T-helper 1 cell (primary cell): ENCODE measurements at regions not wholly inside any gene's neighbourhood (a gene's known extent, or its start where the extent isn't known, plus 50 kb on each side); places are given as distances from the start of the nearest gene placed in this dataset.

Source experiments
- DNase-seq, 5 donors: peaks; one replicate each; pipeline ENCODE4 v3.0.0-alpha.2; 2012 to 2020

DNA sequence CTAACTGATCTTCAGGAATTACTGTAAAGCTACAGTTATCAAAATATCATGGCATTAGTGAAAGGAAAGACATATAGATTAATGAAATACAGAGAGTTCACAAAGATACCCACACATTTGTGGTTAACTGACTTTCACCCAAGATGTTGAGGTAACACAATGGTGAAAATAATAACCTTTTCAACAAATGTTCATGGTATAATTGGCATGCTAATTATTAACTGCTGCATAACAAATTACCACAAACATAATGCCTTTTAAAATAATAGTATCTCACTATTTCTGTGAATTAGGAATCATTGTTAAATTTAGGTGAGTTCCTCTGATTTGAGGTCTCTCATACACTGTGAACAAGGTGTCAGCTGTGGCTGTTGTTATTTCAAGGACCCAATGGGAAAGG is 1493.1 kb upstream of the ACVR2A start:
- no peak for DNase-seq

DNA sequence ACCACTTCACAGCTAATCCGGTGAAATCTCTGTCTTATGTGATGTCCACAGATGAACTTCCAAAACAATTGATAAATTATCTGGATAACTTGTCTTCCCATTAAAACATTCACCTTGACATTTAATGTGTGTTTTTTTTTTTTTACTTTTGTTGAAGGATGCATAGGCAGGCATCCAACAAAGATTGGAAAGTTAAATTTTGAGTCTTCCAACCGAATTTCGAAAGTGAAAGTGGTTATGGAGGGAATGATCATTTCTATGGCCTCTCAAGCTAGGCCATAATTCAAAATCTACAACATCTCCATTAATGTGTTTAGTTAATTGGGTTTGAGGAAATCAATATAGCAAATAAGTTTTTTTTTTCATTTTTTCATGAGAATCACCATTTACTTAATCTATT is 1495.5 kb upstream of the ACVR2A start:
- no peak for DNase-seq

DNA sequence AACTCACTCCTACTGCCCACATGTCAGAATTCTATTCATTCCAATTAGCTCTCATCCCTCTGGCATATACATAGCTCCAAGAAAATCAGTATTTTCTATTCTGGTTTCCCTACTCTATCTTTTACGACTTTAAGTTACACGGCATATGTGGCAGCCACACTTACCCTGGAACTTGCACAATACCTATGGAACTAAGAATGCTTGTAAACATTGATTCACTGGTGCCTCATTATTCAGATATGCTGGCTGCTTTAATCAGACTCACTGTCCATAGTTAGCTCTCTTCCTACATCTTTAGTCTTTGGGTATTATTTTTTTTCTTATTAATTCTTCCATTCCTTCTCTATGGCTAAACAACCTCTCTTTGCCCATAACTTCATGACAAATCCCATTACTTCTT is 1519.9 kb upstream of the ACVR2A start:
- no peak for DNase-seq

DNA sequence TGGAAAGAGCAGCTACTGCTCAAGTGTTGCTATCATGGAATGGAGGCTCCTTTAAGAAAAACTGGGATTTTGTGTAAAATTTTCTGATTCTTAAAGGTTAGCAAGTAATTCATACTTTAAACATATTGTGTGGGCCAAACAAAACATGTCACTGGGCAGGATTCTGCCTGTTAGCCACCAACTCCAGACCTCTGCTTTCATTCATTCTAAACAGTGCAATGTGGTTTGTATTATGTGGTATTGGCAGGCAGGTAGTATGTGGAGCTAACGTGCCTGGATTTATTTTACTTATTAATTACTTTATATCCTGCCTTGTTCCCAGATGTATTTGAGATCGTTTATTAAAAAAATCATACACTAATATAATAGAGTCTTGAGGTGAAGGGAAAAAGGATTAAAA is 1521.3 kb upstream of the ACVR2A start:
- no peak for DNase-seq

DNA sequence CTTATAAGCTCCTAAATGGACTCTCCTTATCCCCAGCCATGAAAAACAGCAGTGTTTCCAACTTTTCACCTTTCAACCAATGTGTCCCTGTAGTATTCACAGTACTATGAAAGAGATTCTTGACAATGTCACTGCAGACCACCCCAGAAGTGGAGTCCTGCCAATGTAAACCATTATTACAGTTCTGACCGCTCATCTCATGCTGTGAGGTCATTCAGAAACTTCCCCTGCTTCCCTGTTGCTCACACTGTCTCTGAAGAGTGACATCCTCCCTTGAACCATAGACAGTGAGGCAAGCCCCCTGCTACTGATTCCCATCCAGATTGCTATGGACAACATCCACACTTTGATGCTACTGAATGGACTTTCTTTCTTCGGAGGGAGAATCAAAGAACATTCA is 1523.7 kb upstream of the ACVR2A start:
- DNase-seq: no peak

DNA sequence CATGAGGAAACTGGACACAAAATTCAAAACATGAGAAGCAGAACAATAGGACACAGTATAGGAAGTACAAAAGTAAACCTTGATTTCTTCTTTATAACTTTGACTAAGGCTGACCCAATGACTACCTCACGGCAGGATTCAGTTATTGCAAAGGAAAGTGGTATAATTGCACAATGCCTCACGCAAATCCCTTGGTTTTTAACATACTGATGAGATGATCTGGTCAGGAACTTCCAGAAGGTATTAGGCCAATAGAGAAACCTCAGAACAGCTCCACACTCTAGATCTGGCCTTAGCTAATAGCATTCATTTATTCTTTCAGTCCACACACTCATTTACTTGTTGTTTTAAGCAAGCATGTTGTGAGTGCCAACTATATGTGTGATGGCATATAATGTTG is 1526.9 kb upstream of the ACVR2A start:
- DNase-seq: no peak

DNA sequence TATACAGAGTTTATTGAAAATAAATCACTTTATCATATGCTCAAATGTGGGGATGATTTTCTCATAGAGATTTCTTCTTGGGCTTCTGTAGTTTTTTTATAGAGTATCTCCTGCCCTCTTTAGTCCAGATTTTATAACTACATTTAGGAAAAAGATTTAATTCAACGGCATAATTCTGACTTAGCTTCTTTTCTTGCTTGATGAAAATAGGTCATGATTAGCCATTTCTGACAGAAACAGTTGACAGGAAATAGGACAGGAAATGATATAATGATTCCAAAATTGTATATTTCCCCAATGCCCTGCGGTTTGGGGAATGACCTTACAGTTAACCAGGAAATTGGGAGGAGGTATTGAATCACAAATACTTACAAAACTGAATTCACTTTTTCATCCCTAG is 1531.9 kb upstream of the ACVR2A start:
- DNase-seq: no peak

DNA sequence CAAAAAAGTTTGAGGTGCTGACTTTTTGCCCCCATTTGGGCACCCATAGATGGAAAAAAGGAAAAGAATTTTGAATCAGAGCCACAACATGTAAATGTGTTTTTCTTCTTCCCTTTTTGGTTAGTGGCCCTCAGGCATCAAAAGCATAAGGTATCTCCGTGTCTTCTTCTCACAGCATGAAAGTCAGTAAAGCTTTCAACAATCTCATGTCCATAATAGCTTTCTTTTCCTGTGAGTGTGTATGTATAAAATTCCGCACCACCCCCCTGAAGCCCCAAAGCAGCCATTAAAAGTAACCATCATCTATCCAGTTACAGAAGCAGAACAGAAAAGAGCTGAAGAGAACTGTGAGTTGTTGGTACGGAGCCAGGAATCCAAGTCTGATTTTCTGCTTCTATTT is 1539.7 kb upstream of the ACVR2A start:
- no peak for DNase-seq

DNA sequence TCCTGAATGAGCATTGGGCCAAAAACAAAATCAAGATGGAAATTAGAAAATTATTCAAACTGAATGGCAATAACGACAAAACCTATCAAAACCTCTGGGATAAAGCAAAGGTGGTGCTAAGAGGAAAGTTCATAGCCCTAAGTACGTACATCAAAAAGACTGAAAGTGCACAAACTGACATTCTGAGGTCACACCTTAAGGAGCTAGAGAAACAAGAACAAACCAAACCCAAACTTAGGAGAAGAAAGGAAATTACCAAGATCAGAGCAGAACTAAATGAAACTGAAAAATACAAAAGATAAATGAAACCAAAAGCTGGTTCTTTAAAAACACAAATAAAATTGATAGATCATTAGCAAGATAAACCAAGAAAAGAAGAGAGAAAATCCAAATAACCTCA is 1543.5 kb upstream of the ACVR2A start:
- DNase-seq: no peak

DNA sequence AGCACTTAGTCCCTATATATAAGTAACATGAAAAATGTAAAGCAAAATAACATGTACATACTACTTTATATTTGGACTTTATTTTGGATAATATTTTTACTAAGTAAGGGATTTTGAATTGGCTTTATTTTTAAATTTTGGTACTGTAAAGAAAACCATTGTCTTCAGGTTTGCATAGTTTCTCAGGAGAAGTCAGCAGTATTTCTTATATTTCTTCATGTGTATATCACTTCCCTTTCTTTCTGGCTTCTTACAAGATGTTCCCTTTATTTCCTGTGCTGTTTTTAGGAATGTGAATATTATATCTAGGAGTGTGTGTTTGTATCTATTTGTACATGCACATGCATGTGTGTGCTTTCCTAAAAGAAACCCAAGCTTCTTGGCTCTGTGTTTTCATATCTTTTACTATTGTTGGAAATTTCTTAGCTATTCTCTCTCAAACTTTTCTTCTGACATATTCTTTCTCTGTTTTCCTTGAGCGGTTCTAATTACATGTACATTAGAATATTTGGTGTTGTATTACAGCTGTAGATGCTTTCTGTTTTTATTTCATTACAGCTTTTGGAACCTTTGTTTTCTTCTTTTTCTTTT is 1549.7 kb upstream of the ACVR2A start:
- DNase-seq: no peak

DNA sequence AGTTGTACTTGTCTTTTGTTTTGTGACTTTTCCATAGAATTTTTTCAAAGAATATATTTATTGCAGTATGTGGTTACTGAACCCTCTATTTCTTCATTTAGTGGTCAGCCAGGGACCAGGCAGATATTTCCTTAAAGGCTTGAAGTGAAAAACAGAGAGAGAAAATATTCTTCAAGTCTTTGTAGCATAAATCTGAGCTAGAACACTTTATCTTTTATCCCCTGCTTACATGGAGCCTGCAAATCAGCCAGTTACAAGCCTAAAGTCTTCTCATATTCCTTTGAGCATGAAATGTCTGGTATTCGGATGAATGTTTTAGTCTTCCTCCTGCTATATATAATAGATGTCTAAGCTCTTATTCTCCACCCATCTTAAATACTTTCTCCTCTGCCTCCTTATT is 1557.5 kb upstream of the ACVR2A start:
- DNase-seq: no peak

DNA sequence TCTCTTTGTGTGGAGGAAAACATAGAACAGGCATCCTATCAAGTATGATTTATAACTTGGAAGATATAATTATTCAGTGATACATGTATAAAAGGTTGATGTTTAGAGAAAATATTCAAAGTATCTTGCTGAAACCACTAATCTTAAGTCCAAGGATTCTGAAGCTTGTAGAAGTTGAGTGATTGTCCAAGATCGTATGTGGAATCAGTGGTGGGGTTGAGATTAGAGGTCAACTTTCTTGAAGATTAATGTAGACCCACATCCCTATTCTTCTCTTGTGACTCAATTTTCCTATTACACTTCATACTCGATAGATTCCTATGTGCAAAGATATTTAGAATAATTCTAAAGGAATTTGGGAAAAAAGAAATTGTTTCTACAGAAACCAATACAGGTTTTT is 1565.9 kb upstream of the ACVR2A start:
- no peak for DNase-seq

DNA sequence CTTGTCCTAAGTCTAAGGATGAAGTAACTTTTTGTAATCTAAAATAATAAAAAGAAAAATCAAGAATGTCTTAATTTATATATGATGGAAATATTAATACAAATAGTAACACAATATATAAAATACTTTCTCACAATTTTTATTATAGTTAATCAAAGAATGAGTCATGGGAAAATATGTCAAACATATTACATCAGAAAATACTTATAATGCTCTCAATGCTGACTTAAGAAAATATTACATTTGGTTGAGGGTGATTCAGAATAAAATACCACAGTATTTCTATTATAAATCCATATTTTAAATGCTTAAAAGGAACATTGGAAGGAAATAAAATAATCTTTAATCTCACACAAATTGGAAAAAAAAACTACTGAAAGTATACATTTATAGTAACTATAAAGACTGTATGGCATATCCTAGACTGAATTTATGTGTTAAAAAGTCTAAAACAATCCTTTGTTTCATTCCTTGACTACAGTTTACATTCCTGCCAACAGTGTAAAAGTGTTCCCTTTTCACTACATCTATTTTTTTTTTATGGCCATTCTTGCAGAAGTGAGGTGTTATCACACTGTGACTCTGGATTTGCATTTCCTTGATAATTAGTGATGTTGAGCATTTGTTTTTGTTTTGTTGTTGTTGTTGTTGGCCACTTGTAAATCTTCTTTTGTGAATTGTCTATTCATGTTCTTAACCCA is 1573.5 kb upstream of the ACVR2A start:
- no peak for DNase-seq

DNA sequence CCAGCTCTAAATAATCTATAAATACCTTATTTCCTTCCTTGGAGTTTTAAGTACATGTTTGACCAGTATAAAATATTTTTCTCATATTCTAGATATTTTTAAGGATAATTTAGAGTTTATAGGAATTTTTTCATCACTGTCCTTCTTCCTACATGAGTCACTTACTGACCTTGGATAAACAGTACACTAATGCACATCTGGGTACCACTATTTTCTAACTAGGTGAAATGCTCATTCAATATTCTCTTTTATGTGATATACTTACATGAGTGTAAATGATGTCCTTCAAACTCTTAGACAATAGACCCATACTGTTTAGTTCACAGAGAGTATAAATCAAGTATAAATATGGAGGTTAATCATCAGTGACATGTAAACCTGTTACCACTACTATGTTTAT is 1574.2 kb upstream of the ACVR2A start:
- no peak for DNase-seq

DNA sequence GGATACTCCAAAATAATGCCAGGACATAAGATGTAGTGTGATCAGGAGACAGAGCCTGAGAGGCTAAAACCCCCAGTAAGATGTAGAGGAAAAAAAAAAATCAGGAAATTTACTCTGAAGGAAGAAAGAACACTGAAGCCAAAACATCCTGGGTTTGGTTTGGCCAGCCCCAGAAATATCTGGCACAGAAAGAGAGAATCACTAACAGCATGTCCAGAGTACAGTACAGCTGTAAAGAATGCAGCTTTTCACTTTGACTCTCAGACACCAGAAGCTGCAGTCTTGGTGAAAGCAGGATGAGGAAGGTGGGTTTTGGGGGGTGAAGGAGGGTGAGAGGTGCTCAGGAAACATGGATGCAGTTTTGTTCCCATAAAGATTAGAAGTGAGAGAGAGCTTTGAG is 1577.7 kb upstream of the ACVR2A start:
- no peak for DNase-seq

DNA sequence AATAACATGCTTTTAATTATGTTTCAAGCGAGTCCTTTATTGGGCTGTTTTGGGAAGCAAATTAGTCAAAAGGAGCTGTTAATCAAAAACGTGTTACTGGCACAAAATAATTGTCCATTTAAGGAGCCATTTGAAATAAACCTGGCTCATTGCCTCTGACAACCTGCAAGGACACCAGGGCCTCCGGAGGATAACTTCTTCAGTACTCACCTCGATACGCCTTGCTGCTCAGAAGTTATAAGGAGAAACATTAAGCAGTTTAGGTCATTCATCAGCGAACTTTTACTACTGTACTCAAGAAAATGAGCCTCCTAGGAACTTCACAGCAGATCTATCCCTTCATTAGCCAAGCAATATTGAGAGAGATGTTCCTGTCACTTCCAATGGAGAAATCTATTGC is 1579.2 kb upstream of the ACVR2A start:
- no peak for DNase-seq

DNA sequence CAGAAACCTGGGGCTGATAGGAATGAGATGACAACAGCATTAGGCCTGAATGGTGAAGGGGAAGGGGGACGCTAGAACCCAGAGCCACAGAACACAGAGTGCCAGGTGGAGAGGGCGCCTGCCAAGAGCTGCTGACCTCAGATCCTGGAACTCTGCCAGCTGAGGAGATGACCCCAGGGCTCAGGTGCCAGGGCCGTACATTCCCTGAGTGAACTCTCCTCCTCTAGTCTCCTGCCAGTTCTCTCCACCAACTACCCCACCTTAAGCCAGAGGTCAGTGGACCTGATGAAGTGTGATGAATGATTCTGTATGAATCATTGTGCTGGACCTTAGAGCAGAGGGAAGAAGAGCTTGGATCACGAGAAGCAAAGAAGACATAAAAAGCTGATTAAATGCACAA is 1582.2 kb upstream of the ACVR2A start:
- DNase-seq: no peak

DNA sequence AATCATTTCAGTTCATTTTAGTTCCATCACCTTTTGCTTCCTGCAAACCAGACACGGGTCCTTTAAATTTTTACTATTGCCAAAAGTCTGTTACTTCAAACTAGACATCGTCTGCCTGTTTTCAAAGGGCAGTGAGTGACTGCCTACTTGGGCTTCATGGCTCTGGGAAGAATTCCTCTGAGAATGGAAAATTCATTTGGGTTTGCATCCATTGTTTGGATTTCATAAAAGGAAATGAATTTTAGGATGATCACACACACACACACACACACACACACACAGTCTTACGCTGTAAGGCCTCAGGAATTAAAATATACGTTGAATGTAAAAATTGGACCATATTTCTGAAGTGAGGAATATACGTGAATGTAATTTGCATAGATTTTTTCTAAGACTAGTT is 1584.3 kb upstream of the ACVR2A start:
- DNase-seq: no peak

DNA sequence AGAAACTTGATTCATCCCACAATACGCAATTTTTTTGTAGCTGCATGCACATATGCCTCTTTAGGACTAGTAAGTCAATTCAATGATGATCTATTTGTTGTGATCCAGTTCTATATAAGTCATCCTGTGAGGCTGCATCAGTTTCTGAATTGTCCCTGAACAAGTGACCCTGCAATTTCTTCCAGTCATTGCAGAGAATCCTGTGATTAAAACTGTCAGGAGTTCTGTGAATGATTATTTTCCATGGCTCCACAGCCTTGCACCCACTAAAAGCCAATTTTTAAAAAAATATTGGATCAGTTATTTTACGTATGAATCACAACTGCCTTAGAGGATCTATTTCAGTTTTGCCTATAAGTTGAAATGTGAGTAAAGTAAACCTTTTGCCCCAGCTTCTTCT is 1585.0 kb upstream of the ACVR2A start:
- no peak for DNase-seq

DNA sequence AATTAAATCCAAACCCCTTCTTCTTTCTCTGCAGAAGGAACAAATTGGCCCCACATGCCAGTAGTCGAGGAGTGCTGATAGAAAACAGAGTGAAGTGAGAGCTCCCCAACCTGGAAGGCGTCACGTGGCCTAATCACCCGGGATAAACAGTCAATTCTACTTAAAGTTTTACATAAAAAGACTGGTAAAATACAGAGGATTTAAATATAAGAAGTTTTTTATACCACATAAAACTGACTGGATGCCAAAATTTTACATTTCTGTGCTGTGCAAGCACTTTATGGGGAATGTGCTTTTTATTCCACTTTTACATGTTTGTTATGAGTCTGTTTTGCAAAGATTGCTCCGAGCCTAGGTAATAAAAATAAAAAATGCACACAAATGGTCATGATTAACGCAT is 1586.8 kb upstream of the ACVR2A start:
- DNase-seq: no peak

DNA sequence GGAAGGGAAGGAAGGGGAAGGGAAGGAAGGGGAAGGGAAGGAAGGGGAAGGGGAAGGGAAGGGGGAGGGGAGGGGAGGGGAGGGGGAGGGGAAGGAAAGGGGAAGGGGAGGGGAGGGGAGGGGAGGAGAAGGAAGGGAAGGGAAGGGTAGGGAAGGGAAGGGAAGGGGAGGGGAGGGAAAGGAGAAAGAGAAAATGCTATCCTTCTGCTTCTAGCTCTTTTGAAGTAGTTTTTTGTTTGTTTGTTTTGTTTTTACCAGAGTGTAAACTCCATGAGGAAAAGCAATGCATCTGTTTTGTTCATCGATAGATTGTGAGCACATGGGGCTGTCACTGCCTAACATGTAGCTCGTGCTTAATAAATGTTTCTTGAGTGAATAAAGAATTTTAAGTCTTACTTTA is 1592.7 kb upstream of the ACVR2A start:
- no peak for DNase-seq

DNA sequence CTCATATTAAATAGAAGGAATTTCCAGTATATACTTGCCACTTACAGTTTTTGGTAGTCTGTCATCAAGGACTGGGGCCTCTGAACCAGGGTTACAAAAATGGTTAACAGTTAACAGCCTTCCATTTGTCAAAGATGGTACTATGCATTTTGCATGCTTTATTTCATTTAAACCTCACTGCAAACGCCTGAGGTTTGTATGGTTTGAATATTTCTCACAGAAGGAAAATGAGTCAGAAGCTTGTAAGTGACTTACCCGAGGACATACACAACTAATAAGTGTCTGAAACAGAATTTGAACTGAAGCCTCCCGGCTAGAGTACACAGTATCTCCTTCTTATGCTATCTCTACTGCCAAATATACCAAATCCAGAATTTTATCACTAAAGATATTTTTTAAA is 1593.5 kb upstream of the ACVR2A start:
- no peak for DNase-seq

DNA sequence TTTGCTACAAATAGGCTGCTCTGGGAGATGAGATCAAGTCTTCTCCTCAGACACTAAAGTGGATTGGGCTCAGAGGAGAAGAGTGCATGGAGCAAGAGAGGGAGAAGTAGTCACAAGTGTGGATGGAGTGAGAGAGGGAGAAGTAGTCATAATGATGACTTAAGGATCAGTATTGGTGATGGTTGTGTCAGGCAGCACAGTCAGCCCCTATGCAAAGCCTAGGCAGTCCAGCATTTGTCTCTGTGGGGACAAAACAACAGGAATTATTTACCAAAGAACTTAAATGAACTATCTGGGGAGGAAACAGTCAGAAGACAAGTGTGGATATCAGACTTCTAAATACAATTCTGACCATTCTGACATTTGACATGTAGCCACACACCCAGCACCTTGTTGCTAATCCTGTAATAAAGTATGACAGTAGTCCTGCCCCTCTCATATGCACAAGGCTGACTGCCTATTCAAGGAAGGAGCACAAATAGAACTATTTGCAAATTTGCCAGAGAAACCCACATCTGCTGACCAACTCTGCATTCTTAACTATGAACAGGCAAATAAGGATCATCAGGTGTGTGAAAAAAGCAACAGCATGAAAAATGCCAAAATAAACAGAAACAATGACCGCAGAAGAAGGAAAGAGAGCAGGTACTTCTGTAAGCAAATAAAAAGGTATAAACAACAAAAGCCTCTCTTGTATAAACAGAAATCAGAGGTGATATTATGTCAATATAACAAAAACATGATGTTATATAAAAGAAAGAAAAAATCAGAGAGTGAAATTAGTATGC is 1597.9 kb upstream of the ACVR2A start:
- no peak for DNase-seq

DNA sequence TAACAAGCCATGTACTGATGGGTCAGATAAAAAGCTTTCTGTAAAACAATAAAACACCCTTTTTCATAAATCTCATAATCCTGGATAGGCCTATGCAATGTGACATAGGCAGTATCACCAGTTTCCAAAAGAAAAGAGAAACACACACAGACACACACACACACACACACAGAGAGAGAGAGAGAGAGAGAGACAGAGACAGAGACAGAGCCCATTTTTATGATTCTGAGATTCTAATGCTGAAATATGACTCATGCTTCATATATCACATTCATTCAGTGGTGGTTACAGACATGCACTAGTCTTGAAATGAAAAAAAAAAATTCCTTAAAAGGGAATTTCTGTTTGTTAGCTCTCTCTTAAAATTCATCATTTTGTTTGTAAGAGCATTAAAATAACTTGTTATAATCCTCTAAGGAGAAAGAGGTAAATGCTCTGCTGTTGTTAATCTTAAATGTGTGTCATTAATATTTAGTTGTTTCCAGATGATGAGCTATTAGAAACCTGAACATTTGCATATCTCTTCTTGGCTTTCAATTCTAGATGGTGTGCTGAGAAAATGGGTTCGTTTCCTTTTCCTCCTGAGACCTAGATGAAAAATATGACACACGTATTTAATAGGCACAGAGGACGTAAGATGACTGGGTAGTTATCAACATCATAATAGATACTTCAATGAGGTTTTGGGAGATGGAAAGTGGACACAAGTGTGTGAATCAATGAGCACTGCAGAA is 1598.7 kb upstream of the ACVR2A start:
- no peak for DNase-seq
